Fibroblast of skin of right quadriceps (primary cell): ENCODE measurements at regions not wholly inside any gene's neighbourhood (a gene's known extent, or its start where the extent isn't known, plus 50 kb on each side); places are given as distances from the start of the nearest gene placed in this dataset.

Experiments
- DNase-seq: peaks from one replicate; pipeline ENCODE4 v3.0.0-alpha.2; 2013

DNA sequence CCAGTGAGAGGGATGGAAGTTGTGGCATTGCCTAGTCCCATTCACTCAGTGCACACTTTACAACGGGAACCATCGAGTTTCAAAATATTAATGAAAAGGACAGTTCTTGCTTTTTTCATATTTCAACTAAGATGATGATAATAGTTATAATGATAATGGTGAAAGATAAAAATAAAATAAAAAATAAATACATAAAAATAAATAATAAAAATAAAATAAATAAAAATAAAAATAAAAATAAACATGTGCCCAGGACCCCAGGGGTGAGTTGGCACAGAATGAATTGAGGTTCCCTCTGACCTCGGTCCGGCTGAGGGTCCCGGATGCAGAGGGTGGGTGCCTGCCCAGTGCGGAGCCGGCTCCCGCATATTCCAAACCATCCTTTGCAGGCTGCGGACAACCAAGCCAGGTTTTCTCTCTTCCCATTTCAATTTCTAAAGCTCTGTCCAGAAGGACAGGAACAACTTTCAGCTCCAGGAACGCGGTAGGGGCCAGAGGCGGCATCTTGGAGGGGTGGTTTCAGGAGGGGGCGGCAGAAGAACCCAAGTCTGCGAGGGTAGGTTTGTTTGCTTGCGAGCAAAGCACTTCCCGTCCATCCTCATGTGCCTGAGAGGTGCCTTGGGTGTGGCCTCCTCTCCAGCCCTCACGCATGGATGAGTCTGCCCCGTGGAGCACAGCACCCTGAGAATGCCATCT is 236.8 kb downstream of the DLL1 start:
- no peak for DNase-seq

DNA sequence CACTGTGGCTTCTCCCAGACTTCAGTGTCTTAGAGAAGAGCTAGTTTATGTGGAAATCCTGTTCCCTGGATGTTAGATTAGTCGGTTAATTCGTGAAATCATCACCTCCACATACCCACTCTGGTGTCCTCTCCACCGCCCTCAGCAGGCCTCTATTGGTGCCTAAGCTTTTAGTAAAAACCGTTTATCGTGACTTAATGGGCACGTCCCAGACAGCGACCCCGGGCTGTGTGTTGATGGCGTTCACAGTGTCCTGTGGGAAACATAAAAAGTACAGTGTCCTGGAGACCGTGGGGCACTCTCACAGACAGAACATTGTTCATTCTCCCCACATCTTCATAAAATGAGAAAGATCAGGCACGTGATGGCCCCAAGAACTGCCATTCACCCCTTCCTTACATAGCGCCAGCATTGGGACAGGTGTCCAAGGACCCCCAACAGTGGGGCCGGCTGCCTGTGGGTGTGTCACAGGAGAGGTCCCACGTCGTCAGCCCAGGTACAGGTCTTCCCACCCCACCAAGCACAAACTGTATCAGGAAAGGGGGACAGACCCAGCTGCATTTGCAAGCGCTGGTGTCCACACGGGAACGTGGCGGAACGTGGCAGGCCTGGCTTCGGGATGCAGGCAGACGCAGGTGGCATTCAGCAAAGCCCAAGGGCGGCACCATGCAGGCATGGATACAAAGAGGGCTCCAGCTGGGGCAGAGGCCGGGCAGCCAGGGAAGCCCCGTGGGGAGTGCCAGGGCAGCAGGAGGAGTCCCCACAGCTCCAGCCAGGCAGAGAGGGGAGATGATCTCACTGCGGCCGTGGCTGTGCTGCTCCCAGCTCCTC is 237.7 kb downstream of the DLL1 start:
- no peak for DNase-seq

DNA sequence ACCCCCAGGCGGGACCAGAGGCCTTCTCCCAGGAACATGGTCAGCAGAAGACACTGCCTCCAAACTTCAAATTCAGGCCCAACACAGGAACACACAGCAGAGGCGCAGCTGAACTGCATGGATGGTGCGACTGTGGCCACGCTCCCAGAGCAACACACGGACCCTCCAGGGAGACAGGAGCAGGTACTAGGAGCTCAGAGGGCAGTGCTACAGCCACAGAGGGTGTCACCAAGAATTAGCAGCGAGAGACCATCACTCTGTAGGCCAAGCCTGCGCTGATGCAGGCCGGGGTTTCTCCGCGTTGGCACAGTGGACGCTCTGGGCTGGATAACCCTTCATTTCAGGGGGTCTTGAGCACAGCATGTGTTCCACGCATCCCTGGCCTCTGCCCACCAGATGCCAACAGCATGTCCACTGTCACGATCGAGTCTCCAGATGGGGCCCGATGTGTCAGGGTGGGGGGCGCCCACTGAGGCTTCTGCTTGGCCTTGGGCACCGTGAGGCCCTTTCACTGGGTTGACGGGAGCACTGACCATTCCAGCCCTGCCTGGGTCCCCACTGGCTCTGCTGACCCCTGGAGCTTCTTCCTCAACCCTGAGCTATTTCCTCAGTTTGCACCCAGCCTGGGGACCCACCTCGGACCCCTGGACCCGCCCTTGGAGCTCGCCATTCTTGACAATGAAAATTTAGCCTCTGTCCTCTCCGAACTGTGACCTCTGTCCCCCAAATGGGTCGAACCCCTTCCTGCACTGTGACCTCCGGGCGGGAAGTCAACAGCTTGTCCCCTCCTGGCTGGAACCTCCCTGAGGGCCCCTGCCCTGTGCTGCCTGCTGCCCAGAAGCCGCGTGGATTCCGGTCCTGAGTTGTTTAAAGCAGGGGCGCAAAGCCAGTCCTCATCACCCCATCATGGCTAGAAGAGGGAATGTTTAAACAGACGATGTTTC is 239.4 kb downstream of the DLL1 start:
- no peak for DNase-seq

DNA sequence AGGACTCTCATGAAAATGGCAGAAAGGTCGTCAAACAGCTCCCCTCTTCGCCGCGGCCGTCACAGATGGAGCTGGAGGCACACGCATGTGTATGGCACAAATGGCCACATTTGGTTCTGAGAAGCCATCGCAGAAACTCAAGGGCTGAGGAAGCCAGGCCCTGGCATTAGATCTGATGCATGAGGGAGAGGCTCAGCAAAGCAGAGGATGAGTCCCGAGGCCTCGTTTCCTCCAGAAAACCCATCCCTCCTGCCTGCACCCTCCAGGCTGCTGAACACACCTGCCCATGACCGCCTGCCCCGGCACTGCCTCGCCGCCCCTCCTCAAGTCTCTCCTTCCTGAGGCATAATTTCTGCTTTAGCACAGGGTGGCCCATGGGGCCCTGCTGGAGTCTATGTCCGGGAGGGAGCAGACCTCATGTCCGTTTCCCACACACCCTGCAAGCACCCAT is 240.3 kb downstream of the DLL1 start:
- DNase-seq, result no peak

DNA sequence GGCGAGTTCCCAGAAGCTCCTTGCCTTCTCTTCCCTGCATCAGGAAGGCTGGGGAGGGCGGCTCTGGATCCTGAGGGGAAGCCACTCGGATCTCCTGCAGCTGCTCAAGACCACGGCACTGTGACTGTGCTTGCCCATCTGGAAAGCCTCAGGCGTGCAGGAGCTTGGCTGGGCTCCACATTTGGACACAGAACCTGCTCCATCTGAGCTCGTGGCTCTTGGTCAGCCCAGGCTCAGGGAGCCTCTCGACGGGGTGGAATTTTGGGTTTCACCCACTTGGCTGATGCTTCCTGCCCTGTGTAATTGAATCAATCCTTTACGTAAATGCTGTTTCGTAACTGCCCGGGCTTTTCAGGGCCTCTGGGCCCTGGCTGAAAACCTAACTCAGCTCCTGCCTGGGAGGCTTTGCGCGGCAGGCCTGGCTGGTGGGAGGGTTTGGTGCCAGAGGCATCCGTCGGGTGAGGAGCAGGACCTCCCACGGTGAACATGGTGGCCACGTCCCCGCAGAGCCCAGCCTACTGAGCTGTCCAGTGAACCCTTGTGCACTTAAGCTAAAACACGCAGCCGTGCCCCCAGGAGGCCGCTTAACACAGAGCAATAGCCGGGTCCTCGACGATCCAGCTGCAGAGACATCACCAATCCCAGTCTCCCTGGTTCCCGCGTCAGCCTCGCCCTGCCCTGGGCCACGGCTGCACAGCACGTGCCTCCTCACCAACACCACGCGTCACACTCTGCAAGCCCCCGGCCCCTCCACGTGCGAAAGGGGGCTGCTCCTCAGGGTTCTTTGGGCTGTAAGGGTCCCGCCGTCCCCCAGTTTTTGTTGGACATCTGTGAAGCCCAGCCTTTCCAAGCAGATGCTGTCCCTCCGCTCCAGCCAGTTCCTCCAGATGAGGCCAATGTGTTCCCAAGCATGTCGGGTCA is 241.0 kb downstream of the DLL1 start:
- peak; percentile 23 for DNase-seq

DNA sequence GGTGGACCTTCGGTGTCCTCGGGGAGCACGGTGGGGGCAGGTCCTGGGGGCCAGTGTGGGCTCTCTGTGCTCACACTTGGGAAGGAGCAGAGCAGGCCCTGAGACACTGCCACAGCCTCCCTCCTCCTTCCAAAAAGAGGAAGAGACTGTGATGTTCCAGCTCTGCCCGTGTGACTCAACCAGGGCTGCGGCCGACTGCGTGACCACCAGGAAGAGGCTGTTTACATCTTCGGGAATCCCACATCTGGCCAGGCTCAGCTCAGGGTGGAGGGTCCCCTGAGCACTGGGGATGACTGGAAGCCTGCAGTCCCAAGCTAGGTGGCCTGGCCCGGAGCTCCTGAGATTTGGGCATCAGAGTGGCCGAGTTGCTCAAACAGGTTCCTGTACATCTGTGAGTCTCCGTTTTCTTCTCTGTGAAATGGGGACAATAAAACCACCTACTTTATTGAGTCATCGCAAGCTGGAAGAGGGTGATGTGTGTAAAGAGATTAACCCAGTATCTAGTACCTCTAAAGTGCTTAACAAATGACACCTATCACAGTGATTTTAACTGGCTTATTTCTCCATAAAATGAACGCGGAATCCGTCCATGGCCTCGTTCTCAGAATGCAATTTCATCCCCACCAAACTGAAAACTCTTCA is 242.1 kb downstream of the DLL1 start:
- peak; percentile 11 for DNase-seq

DNA sequence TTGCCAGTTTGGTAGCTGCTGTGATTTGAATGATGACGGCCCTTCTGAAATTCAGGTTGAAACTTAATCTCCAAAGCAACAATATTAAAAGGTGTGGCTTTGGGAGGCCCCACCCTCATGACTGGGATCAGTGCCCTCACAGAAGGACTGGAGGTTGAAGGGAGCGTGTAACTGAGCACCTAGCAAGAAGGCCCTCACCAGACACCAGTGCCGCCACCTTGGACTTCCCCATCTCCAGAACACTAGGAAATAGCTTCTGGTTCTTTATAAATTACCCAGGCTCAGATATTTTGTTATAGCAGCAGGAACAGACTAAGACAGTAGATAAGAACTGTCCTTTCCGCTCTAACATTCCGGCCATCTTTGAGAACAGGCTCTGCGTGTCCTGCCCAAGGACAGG is 243.1 kb downstream of the DLL1 start:
- no peak for DNase-seq

DNA sequence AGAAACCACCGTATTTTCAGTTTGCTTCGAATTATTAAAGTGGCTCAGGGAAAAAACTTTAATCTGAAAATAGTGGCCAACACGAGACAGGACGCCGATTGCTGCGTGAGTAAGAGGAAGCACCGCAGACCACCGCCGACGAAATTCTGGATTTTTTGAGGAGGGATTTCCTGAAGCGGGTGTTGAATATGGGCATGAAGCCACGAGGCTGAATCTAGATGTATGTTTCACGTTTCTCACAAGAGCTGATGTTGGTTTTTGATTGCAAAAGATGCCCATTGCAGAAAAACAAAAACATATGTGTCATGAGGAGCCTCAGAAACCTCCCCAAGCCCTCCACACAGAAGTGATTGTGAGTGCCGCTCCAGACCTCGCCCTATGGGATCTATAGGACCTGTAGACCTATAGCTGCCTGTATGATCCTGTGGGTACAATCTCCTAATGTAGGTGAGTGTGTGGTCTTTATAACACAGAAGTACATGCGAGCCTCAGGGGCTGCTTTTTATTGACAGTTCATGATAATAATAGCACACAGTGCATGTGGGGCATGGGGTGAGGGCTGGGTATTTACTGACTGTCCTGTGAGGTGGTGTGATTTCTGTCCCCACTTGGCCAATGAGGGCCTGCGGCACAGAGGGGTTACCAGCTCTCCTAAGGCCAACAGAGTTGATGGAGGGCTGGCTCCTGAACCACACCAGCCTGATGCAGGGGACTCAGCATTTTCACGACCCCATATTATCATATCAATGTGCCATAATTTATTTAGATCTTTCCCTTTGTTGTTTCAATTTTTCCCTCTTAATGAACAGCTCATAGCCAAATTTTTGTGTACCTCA is 243.9 kb downstream of the DLL1 start:
- DNase-seq, result peak; percentile 26

DNA sequence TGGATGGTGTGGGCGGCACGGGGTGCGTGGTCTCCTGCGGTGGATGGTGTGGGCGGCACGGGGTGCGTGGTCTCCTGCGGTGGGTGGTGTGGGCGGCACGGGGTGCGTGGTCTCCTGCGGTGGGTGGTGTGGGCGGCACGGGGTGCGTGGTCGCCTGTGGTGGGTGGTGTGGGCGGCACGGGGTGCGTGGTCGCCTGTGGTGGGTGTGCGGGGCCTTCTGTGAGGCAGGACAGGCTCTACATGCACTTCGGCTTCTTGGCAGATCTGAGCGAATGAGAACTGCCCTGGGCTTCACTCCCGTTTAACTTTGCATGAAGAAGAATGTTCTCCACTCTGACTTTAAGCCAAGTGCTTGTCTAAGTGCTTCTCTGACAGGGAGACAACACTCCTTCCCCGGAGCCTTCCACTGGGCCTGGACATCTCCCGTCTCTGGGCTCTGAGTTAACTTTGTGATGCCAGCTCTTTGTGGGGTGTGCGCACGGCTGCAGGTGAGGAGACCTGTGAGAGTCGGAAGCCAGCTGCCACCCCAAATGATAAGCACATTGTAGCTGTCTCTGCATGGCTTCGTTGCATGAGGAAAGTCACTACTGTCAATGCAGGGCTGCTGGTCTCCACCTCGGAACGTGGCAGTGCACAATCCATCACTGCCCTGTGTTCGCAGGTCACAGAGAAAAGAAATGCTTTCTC is 244.8 kb downstream of the DLL1 start:
- no peak for DNase-seq

DNA sequence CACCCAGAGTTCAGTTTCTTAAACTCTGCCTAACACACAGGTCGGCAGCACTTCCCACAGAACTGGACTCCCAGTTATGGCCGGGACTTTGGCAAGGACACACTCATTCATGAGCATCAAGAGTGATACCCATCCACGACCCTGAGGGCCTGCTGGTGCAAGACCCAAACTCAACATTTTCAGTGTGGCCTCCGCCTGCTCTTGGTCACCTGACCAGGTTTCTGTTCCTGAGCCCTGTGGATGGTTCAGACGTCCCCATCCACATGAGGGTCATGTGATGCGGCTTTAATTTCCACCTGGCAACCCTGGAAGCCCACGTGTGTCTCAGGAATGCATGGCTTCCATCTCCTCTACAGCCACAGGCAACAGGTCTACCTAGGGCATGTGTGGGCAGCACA is 245.3 kb downstream of the DLL1 start:
- DNase-seq, result no peak

DNA sequence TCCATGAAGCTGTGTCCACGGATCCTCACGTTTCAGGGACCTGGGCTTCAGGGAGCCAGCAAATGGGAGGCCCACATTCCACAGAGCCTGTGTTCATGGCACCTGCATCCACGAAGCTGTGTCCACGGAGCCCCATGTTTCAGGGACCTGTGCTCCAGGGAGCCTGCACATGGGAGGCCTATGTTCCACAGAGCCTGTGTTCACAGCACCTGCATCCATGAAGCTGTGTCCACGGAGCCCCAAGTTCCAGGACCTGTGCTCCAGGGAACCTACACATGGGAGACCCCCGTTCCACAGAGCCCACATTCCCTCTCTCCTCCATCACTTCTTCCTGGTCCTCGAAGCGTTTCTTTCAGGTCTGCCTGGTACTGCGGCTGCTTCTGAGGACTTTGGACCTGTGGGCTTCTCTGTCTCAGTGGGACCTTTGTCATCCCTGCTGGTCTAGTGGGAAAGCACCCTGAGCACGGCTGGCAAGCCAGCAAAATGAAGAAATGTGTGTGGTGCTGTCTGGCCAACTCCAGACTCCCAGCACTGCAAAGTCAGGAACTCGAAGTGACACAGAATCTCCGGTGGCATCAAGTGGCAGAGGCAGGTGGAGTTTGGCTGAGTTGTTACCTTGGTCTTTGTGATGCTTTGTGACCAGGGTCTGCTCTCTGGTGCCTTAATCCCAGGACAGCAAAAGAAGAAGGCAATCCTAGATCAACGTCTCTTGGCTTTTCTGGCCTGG is 245.9 kb downstream of the DLL1 start:
- no peak for DNase-seq

DNA sequence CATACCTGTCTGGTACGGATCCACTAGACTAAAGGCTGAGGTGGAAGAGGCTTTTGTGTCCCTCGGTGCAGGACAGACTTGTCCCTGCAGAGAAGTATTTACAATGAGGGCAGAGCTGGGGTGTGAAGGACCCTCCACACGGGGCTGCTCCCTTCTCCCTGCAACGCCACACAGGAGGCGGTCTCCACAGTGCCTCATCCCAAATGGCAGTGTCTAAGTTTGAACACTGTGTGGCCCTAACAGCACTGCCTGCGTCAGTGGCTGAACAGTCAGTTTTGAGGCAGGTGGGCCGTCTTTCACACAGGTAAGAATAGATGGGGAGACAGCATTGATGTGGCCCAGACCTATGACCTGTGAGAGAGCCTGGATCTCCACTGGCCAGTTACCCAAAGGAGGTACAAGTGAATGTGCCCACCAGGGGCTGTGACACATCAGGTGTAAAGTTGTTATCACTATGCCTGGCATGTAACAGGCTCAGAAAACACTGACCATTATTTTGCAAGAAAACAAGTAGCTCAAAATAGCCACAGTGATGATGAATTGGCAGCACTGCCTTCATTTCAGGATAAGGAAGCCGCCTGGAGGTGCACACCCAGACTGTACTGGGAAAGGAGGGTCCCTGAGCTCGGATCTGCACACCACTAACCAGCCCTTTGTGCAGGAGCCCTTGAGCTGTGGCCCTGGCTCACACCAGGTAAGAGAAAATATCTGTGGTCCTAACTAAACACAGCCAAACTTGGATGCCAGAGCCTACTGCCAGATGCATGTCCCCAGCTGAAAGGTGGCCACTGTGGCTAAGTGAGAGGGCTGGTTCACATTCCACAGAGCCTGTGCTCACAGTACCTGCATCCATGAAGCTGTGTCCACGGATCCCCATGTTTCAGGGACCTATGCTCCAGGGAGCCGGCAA is 246.7 kb downstream of the DLL1 start:
- DNase-seq, result no peak

DNA sequence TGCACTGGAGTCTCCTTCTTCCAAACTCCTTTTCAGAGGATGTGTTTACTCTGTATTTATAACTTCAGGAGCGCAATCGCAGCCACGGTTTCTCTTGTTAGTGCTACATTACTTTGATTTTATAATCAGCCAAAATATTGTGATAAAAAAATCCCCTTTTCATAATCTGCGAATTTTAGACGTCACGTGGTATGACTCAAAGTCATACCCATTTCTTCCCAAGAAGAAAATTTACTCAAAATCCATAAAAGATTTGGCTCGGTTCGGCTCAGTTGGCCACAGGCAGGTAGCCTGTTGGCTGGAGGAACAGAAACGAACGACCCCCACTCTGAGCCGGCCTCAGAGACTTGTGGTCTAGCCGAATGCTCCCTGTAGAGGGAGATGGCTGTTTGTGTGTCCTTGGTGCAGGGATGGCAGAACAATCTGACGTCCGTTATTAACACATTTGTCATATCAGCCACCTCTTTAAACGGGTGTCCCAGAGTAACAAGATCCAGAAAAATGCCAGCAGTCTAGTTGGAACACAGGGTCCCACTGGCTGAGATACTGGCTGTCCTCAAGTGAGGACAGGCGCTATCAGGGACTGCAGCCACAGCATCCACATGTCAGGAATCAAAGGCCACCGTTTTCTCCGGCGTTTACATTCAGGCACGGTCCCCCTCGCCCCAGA is 247.6 kb downstream of the DLL1 start:
- no peak for DNase-seq

DNA sequence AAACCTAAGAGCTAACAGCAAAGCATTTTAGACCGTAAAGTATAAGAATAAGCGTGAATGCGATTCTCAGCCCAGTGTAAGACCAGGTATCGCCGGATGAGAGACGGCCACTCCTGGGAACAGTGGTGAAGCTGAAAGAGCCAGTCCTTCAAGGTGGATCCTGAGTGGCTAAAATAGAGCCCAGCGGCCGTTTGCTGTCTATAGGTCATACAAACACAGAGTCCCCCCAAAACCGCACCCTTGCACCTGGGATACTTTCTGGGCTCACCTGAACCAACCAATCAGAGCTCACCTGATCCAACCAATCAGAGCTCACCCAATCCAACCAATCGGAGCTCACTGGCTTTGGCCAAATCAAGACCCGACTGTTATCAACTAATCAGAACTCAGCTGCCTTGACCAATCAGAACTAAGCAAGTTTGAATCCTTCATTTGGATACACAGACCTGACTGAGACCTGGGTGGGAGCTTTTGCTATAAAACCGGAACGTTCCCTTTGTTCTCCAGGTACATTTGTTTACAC is 248.2 kb downstream of the DLL1 start:
- no peak for DNase-seq

DNA sequence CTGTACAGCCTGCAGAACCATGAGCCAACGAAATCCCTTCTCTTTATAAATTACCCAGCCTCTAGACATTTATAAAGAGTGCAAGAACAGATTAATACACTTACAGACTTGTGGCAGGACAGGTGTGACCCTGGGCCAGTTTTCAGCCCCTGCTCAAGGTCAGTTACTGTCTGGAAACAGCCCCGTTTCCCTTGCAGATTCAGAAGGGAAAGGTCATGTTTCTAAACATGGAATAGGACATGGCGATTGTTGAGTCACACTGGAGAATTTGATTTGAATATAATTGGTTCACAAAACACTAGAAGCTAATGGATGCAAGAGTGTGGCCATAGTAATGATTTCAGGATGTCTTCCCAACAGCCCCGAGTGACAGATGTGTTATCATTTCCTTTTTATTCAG is 248.8 kb downstream of the DLL1 start:
- DNase-seq, result no peak

DNA sequence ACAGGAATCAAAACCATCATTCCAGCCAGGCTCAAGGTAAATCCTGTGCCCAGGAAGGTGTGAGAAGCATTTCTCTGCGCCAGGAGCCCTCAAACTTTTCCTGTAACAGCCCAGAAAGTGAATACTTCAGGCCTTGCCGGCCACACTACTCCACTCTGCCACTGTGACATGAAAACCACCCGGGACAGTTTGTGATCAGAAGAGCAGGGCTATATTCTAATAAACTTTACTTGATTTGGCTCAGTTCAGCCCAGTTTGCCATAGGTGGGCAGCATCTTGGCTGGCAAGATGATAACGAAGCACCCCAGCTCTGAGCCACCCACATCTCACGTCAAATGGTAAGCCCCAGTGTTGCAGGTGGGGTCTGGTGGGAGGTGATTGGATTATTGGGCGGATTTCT is 249.4 kb downstream of the DLL1 start:
- DNase-seq, result no peak

DNA sequence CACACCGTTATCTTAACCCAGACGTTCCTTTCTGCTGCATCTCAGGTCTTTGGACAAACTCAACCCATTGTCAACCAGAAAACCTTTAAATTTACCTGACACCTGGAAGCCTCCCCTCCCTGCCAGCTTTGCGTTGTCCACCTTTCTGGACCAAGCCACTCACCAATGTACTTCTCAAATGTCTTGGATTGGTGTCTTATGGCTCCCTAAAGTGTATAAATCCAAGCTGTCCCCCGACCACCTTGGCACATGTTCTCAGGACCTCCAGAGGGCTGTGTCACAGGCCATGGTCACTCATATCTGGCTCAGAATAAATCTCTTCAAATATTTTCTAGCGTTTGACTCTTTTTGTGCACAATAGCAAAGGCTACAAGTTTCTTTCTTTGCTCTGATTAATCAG is 250.0 kb downstream of the DLL1 start:
- no peak for DNase-seq
